CD14-positive monocyte (primary cell): ENCODE measurements at regions not wholly inside any gene's neighbourhood (a gene's known extent, or its start where the extent isn't known, plus 50 kb on each side); places are given as distances from the start of the nearest gene placed in this dataset.

Experiments used
- DNase-seq, 3 donors: peaks; one replicate each; pipeline ENCODE4 v3.0.0-alpha.2; 2011 to 2022
- H2AFZ ChIP-seq: 2 replicates; pipeline ENCODE4 v1.6.0; 2012; ENCODE audit warnings: mild to moderate bottlenecking, low read depth, low read length, inconsistent platforms; ENCODE audit not compliant: insufficient read depth, poor library complexity, severe bottlenecking
- H3K27ac ChIP-seq, 2 donors: 1 replicate in 1 of 2; 2 replicates in 1 of 2; pipeline ENCODE4 v1.5.1; 2012 to 2013; ENCODE audit warnings: low read length in 2 of 2, control low read depth in 1 of 2, inconsistent platforms in 1 of 2, low read depth in 1 of 2, mild to moderate bottlenecking in 1 of 2
- H3K27me3 ChIP-seq, 2 donors: one replicate each; pipeline versions ENCODE4 v1.6.0 to v1.6.1; 2011 to 2013; ENCODE audit warnings: low read length in 2 of 2; ENCODE audit not compliant: control insufficient read depth in 2 of 2, insufficient read depth in 2 of 2
- H3K36me3 ChIP-seq, 2 donors: replicated peaks in 1 of 2; 1 replicate in 1 of 2; 2 replicates in 1 of 2; pipeline versions ENCODE4 v1.5.1 to v1.6.1; 2012 to 2013; ENCODE audit warnings: low read length in 2 of 2, control low read depth in 1 of 2, inconsistent platforms in 1 of 2, mild to moderate bottlenecking in 1 of 2; ENCODE audit not compliant: insufficient read depth in 2 of 2, control insufficient read depth in 1 of 2
- H3K4me1 ChIP-seq, 2 donors: 1 replicate in 1 of 2; 2 replicates in 1 of 2; pipeline versions ENCODE4 v1.5.1 to v1.6.1; 2012 to 2013; ENCODE audit warnings: low read length in 2 of 2, control low read depth in 1 of 2, inconsistent platforms in 1 of 2, mild to moderate bottlenecking in 1 of 2, moderate library complexity in 1 of 2; ENCODE audit not compliant: insufficient read depth in 2 of 2, control insufficient read depth in 1 of 2
- H3K4me2 ChIP-seq: replicated peaks from 2 replicates; pipeline ENCODE3; 2012; ENCODE audit warnings: low read length, moderate library complexity, mild to moderate bottlenecking; ENCODE audit not compliant: poor library complexity, severe bottlenecking; ENCODE audit errors: extremely low read depth
- H3K4me3 ChIP-seq, 3 experiments: fragments of 200-600 bp in 1 of 3; sonication (generic) in 1 of 3; replicated peaks in 1 of 3; 1 replicate in 2 of 3; 2 replicates in 1 of 3; pipeline ENCODE4 v1.5.1; 2011 to 2013; ENCODE audit warnings: low read length in 3 of 3, mild to moderate bottlenecking in 3 of 3, control low read depth in 2 of 3, low read depth in 2 of 3, inconsistent platforms in 1 of 3, moderate library complexity in 1 of 3
- H3K79me2 ChIP-seq: 2 replicates; pipeline ENCODE4 v1.6.0; 2012; ENCODE audit warnings: mild to moderate bottlenecking, control low read depth, inconsistent platforms, low read length, moderate library complexity; ENCODE audit not compliant: insufficient read depth
- H3K9ac ChIP-seq: 2 replicates; pipeline ENCODE4 v1.6.0; 2017; ENCODE audit warnings: low read length, mild to moderate bottlenecking; ENCODE audit not compliant: insufficient read depth, poor library complexity, severe bottlenecking
- H3K9me3 ChIP-seq, 2 donors: replicated peaks in 1 of 2; 1 replicate in 1 of 2; 2 replicates in 1 of 2; pipeline versions ENCODE4 v1.5.1 to v1.6.1; 2012 to 2013; ENCODE audit warnings: low read length in 2 of 2, control low read depth in 1 of 2; ENCODE audit not compliant: control insufficient read depth in 1 of 2, insufficient read depth in 1 of 2
- H4K20me1 ChIP-seq: 2 replicates; pipeline ENCODE4 v1.6.0; 2012; ENCODE audit warnings: mild to moderate bottlenecking, low read length, control low read depth, moderate library complexity; ENCODE audit not compliant: insufficient read depth
- H3K27ac Mint-ChIP-seq, 7 donors: one replicate each; pipeline ENCODE4 v1.8.0; 2020; ENCODE audit warnings: mild to moderate bottlenecking in 7 of 7, mixed read lengths in 7 of 7, moderate library complexity in 6 of 7, inconsistent platforms in 2 of 7
- H3K27me3 Mint-ChIP-seq, 3 donors: one replicate each; pipeline ENCODE4 v1.8.0; 2021 to 2022; ENCODE audit warnings: low read depth in 3 of 3, mild to moderate bottlenecking in 3 of 3, mixed read lengths in 3 of 3, moderate library complexity in 3 of 3, inconsistent platforms in 1 of 3
- H3K36me3 Mint-ChIP-seq, 2 donors: one replicate each; pipeline ENCODE4 v1.8.0; 2020; ENCODE audit warnings: mixed read lengths in 2 of 2, inconsistent platforms in 1 of 2, mild to moderate bottlenecking in 1 of 2
- H3K4me1 Mint-ChIP-seq: one replicate; pipeline ENCODE4 v1.8.0; 2020; ENCODE audit warnings: mild to moderate bottlenecking, mixed read lengths
- H3K4me3 Mint-ChIP-seq, 2 donors: one replicate each; pipeline ENCODE4 v1.8.0; 2020; ENCODE audit warnings: mild to moderate bottlenecking in 2 of 2, mixed read lengths in 2 of 2, moderate library complexity in 1 of 2
- H3K9me3 Mint-ChIP-seq, 7 donors: one replicate each; pipeline ENCODE4 v1.8.0; 2020 to 2022; ENCODE audit warnings: mixed read lengths in 7 of 7, mild to moderate bottlenecking in 6 of 7, moderate library complexity in 6 of 7, inconsistent platforms in 2 of 7
- WGBS: methylation state at CpG from one replicate; pipeline ENCODE4 v1.1.5; 2013; ENCODE audit warnings: missing lambda C conversion rate; ENCODE audit not compliant: insufficient coverage; 5-methylcytosine and 5-hydroxymethylcytosine counted together
- intact Hi-C, 2 donors: fragments of 100-400 bp; cut with micrococcal nuclease; formaldehyde crosslinking; loops; one replicate each; pipeline versions ENCODE4 v1.15.0 to v1.15.1; 2023
- TF ChIP-seq, protein P1 (sequence below): fragments of 200-600 bp; IDR thresholded peaks from one replicate; pipeline ENCODE4 v1.8.0; 2022; ENCODE audit warnings: antibody characterized with exemption, mild to moderate bottlenecking

GRCh38 chrX:109813236-109813635, 80.2 kb upstream of the ACSL4 start:
- DNase-seq: no peak
- Mint-ChIP-seq H3K4me3 (no peak overlapping the region), H3K27me3 (peaks cover 0 to 30% (median 3%) of the 10 kb centered on the region in 3 donors), H3K9me3 (no peaks in the 10 kb centered on the region), H3K36me3 (no peaks in the 10 kb centered on the region), H3K27ac (no peak overlapping the region), H3K4me1 (no peaks in the 10 kb centered on the region)
- no peaks in the 10 kb centered on the region for H3K36me3 ChIP-seq
- no peak overlapping the region for H3K27ac ChIP-seq
- H3K4me3 ChIP-seq: no peak overlapping the region
- no peaks in the 10 kb centered on the region for H3K27me3 ChIP-seq
- TF ChIP-seq, protein P1, sequence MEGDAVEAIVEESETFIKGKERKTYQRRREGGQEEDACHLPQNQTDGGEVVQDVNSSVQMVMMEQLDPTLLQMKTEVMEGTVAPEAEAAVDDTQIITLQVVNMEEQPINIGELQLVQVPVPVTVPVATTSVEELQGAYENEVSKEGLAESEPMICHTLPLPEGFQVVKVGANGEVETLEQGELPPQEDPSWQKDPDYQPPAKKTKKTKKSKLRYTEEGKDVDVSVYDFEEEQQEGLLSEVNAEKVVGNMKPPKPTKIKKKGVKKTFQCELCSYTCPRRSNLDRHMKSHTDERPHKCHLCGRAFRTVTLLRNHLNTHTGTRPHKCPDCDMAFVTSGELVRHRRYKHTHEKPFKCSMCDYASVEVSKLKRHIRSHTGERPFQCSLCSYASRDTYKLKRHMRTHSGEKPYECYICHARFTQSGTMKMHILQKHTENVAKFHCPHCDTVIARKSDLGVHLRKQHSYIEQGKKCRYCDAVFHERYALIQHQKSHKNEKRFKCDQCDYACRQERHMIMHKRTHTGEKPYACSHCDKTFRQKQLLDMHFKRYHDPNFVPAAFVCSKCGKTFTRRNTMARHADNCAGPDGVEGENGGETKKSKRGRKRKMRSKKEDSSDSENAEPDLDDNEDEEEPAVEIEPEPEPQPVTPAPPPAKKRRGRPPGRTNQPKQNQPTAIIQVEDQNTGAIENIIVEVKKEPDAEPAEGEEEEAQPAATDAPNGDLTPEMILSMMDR: no peak
- no peaks in the 10 kb centered on the region for H3K79me2 ChIP-seq
- no peaks in the 10 kb centered on the region for H3K9me3 ChIP-seq
- H3K4me1 ChIP-seq: no peaks in the 10 kb centered on the region
- H3K4me2 ChIP-seq: no peak overlapping the region
- no peak overlapping the region for H2AFZ ChIP-seq
- intact Hi-C loops: no loop called here
- no peak overlapping the region for H3K9ac ChIP-seq
- H4K20me1 ChIP-seq: no peaks in the 10 kb centered on the region

- no peaks in the 10 kb centered on the region for H3K79me2 ChIP-seq
- no peak overlapping the region for H3K27ac Mint-ChIP-seq
- H2AFZ ChIP-seq: no peak overlapping the region
- TF ChIP-seq, protein P1: no peak
- H3K27ac ChIP-seq: no peak overlapping the region
- peaks cover 0 to 32% (median 0%) of the 10 kb centered on the region in 3 donors for H3K27me3 Mint-ChIP-seq
- no peaks in the 10 kb centered on the region for H3K4me1 Mint-ChIP-seq
- peaks cover 0 to 4% of the 10 kb centered on the region in 2 donors for H3K27me3 ChIP-seq
- H3K9me3 ChIP-seq: no peaks in the 10 kb centered on the region
- H3K4me3 Mint-ChIP-seq: no peak overlapping the region
- no peaks in the 10 kb centered on the region for H3K4me1 ChIP-seq
- WGBS: no CpG with 5 or more reads among the region's 4 CpGs
- DNase-seq: no peak
- no peaks in the 10 kb centered on the region for H3K36me3 ChIP-seq
- no peak overlapping the region for H3K4me2 ChIP-seq
- H3K4me3 ChIP-seq: no peak overlapping the region
- no peaks in the 10 kb centered on the region for H3K36me3 Mint-ChIP-seq
- no peak overlapping the region for H3K9ac ChIP-seq
- H4K20me1 ChIP-seq: no peaks in the 10 kb centered on the region
- no peaks in the 10 kb centered on the region for H3K9me3 Mint-ChIP-seq
- intact Hi-C loops: no loop called here
Measured at GRCh38 chrX:109818976-109819375, 85.9 kb upstream of the ACSL4 start.
